HEK293T (cell line): ENCODE measurements at regions not wholly inside any gene's neighbourhood (a gene's known extent, or its start where the extent isn't known, plus 50 kb on each side); places are given as distances from the start of the nearest gene placed in this dataset.

Experiments
- CTCF ChIA-PET: fragments of 350-600 bp; formaldehyde crosslinking; extraction: SDS; loops from one replicate; lab custom pipeline; 2021; ENCODE audit warnings: antibody characterized with exemption, inconsistent platforms; lab: Yijun Ruan, JAX
- POLR2A ChIA-PET: fragments of 350-600 bp; formaldehyde crosslinking; extraction: SDS; loops from one replicate; lab custom pipeline; 2020; ENCODE audit warnings: antibody characterized with exemption, inconsistent platforms; lab: Yijun Ruan, JAX
- DNase-seq: peaks from one replicate; pipeline ENCODE4 v3.0.0; 2012; ENCODE audit warnings: mixed read lengths; ENCODE audit errors: extremely low spot score
- ARNT ChIP-seq: fragments of 450-650 bp; IDR thresholded peaks from 2 replicates; pipeline ENCODE4 v1.6.1; 2017; ENCODE audit warnings: mild to moderate bottlenecking
- BHLHE40 ChIP-seq: fragments of 450-650 bp; IDR thresholded peaks from 2 replicates; pipeline ENCODE4 v1.6.1; 2016; ENCODE audit warnings: mild to moderate bottlenecking, moderate library complexity, borderline replicate concordance
- CTBP1 ChIP-seq: fragments of 450-650 bp; IDR thresholded peaks from 2 replicates; pipeline ENCODE4 v1.6.1; 2016; ENCODE audit warnings: borderline replicate concordance
- ELF4 ChIP-seq: fragments of 450-650 bp; IDR thresholded peaks from 2 replicates; pipeline ENCODE4 v1.6.1; 2017; ENCODE audit warnings: antibody characterized with exemption
- FOXA1 ChIP-seq: fragments of 450-650 bp; IDR thresholded peaks from 2 replicates; pipeline ENCODE4 v1.6.1; 2016; ENCODE audit warnings: mild to moderate bottlenecking
- FOXK2 ChIP-seq: fragments of 450-650 bp; IDR thresholded peaks from 2 replicates; pipeline ENCODE4 v1.6.1; 2016; ENCODE audit warnings: mild to moderate bottlenecking
- FOXM1 ChIP-seq: fragments of 450-650 bp; IDR thresholded peaks from 2 replicates; pipeline ENCODE4 v1.6.1; 2017; ENCODE audit warnings: mild to moderate bottlenecking, borderline replicate concordance
- HDGF ChIP-seq: fragments of 450-650 bp; IDR thresholded peaks from 2 replicates; pipeline ENCODE4 v1.6.1; 2017; ENCODE audit warnings: antibody characterized with exemption, borderline replicate concordance
- L3MBTL2 ChIP-seq: fragments of 450-650 bp; conservative IDR thresholded peaks from 2 replicates; pipeline ENCODE4 v1.6.1; 2016; ENCODE audit warnings: mild to moderate bottlenecking
- LEF1 ChIP-seq: fragments of 450-650 bp; IDR thresholded peaks from 2 replicates; pipeline ENCODE4 v1.6.1; 2017; ENCODE audit warnings: mild to moderate bottlenecking, borderline replicate concordance
- NFRKB ChIP-seq: fragments of 450-650 bp; IDR thresholded peaks from 2 replicates; pipeline ENCODE4 v1.6.1; 2016; ENCODE audit warnings: mild to moderate bottlenecking, moderate library complexity
- PKNOX1 ChIP-seq: fragments of 450-650 bp; IDR thresholded peaks from 2 replicates; pipeline ENCODE4 v1.6.1; 2016
- SP1 ChIP-seq: fragments of 450-650 bp; IDR thresholded peaks from 2 replicates; pipeline ENCODE4 v1.6.1; 2017
- SUZ12 ChIP-seq: fragments of 450-650 bp; IDR thresholded peaks from 2 replicates; pipeline ENCODE4 v1.6.1; 2016; ENCODE audit warnings: mild to moderate bottlenecking
- TARDBP ChIP-seq: fragments of 450-650 bp; IDR thresholded peaks from 2 replicates; pipeline ENCODE4 v1.6.1; 2016
- ZNF384 ChIP-seq: fragments of 450-650 bp; IDR thresholded peaks from 2 replicates; pipeline ENCODE4 v1.6.1; 2016

- DNase-seq = no peak
- no peak for TF ChIP-seq CTBP1
- no peak for TF ChIP-seq L3MBTL2
- TF ChIP-seq ELF4 = no peak
- no peak for TF ChIP-seq SP1
- no peak for TF ChIP-seq PKNOX1
- no peak for TF ChIP-seq NFRKB
- no peak for TF ChIP-seq FOXM1
- no peak for TF ChIP-seq TARDBP
- no peak for TF ChIP-seq SUZ12
- TF ChIP-seq ARNT = no peak
- no peak for TF ChIP-seq BHLHE40
- TF ChIP-seq HDGF = no peak
- no peak for TF ChIP-seq FOXA1
- ChIA-PET CTCF (no interaction called here), POLR2A (no interaction called here)
Observed at GRCh38 chr3:86208772-86209171, 782.2 kb downstream of the VGLL3 start.

GRCh38 chr3:86182606-86183005 is 808.3 kb downstream of the VGLL3 start:
- no peak for DNase-seq
- POLR2A ChIA-PET = no interaction called here
- TF ChIP-seq PKNOX1 (no peak), TARDBP (no peak), LEF1 (no peak), FOXM1 (no peak), ELF4 (no peak), L3MBTL2 (no peak), CTBP1 (no peak), FOXK2 (no peak), SP1 (no peak), ARNT (no peak), NFRKB (no peak), SUZ12 (no peak), FOXA1 (no peak), ZNF384 (no peak)
- CTCF ChIA-PET = no interaction called here

GRCh38 chr3:86180696-86181095 is 810.3 kb downstream of the VGLL3 start:
- POLR2A ChIA-PET = no interaction called here
- DNase-seq = peak; percentile 41
- CTCF ChIA-PET = no interaction called here
- TF ChIP-seq CTBP1 (no peak), L3MBTL2 (no peak), HDGF (no peak), TARDBP (no peak), SP1 (no peak)

GRCh38 chr3:86178095-86178494 is 812.9 kb downstream of the VGLL3 start:
- DNase-seq = no peak
- POLR2A ChIA-PET = no interaction called here
- TF ChIP-seq FOXA1 (no peak), HDGF (no peak), SP1 (no peak), FOXM1 (no peak), LEF1 (no peak), ARNT (no peak)
- CTCF ChIA-PET = no interaction called here

- no peak for TF ChIP-seq PKNOX1
- no peak for TF ChIP-seq L3MBTL2
- no peak for TF ChIP-seq LEF1
- no peak for TF ChIP-seq NFRKB
- CTCF ChIA-PET = no interaction called here
- POLR2A ChIA-PET = no interaction called here
- no peak for DNase-seq
Observed at GRCh38 chr3:86176445-86176784, 814.5 kb downstream of the VGLL3 start.

GRCh38 chr3:86175593-86176444 is 815.1 kb downstream of the VGLL3 start:
- CTCF ChIA-PET = no interaction called here
- no peak for TF ChIP-seq L3MBTL2
- DNase-seq = no peak
- POLR2A ChIA-PET = no interaction called here

GRCh38 chr3:86175051-86175536 is 815.9 kb downstream of the VGLL3 start:
- TF ChIP-seq PKNOX1 (no peak), HDGF (no peak), ARNT (no peak), FOXM1 (no peak), FOXK2 (no peak), L3MBTL2 (no peak), BHLHE40 (no peak), ZNF384 (no peak), TARDBP (no peak), SUZ12 (no peak), ELF4 (no peak), LEF1 (no peak), SP1 (no peak), FOXA1 (no peak), CTBP1 (no peak), NFRKB (no peak)
- no peak for DNase-seq
- ChIA-PET POLR2A (no interaction called here), CTCF (no interaction called here)
